IMR-90 (cell line): ENCODE measurements at regions not wholly inside any gene's neighbourhood (a gene's known extent, or its start where the extent isn't known, plus 50 kb on each side); places are given as distances from the start of the nearest gene placed in this dataset.

Source experiments
- ATAC-seq: fragments of 200-7000 bp; cut with Tn5 transposase; 2 replicates; pipeline ENCODE4 v1.9.1; 2020; ENCODE audit warnings: low read depth, mild to moderate bottlenecking, moderate library complexity
- BruUV-seq: library from RNA; stranded (reverse); fragments of 400-500 nt; replicated peaks from 2 replicates; lab custom pipeline; 2021; lab: Mats Ljungman, UMichigan
- CTCF ChIA-PET: fragments of 300-600 bp; formaldehyde crosslinking; extraction: SDS; loops from one replicate; lab custom pipeline; 2021; ENCODE audit warnings: antibody characterized with exemption; lab: Yijun Ruan, JAX
- POLR2A ChIA-PET: fragments of 300-600 bp; sonication (Branson Sonifier 250); formaldehyde crosslinking; loops from one replicate; lab custom pipeline; 2022; ENCODE audit warnings: antibody characterized with exemption; ENCODE audit not compliant: unreplicated experiment; lab: Charles Lee
- DNase-seq: peaks from one replicate; pipeline ENCODE4 v3.0.0; 2013
- H2AFZ ChIP-seq: replicated peaks from 2 replicates; pipeline ENCODE3; 2013; ENCODE audit warnings: low read length, mild to moderate bottlenecking; ENCODE audit not compliant: poor library complexity
- H2AK5ac ChIP-seq: 2 replicates; pipeline ENCODE4 v1.6.1; 2013; ENCODE audit warnings: low read depth, low read length, inconsistent platforms
- H2AK9ac ChIP-seq: replicated peaks from 2 replicates; pipeline ENCODE3; 2013; ENCODE audit warnings: mild to moderate bottlenecking, low read depth, low read length, moderate library complexity; ENCODE audit not compliant: poor library complexity
- H2BK120ac ChIP-seq: 2 replicates; pipeline ENCODE4 v1.6.1; 2013; ENCODE audit warnings: low read depth, low read length, inconsistent platforms
- H2BK15ac ChIP-seq: 3 replicates; pipeline ENCODE4 v1.6.1; 2013; ENCODE audit warnings: low read depth, low read length, inconsistent platforms
- H2BK20ac ChIP-seq: 2 replicates; pipeline ENCODE4 v1.6.1; 2013; ENCODE audit warnings: low read depth, mild to moderate bottlenecking, inconsistent platforms, low read length, moderate library complexity
- H2BK5ac ChIP-seq: 2 replicates; pipeline ENCODE4 v1.6.1; 2013; ENCODE audit warnings: mild to moderate bottlenecking, low read depth, low read length, inconsistent platforms; ENCODE audit not compliant: poor library complexity, severe bottlenecking
- H3K14ac ChIP-seq: replicated peaks from 2 replicates; pipeline ENCODE4 v1.6.1; 2013; ENCODE audit warnings: low read depth, low read length, inconsistent platforms
- H3K18ac ChIP-seq: 2 replicates; pipeline ENCODE4 v1.6.1; 2013; ENCODE audit warnings: low read depth, low read length, control low read depth
- H3K23ac ChIP-seq: 2 replicates; pipeline ENCODE4 v1.6.1; 2013; ENCODE audit warnings: low read depth, low read length, inconsistent platforms
- H3K27ac ChIP-seq: 2 replicates; pipeline ENCODE4 v1.5.1; 2013; ENCODE audit warnings: mild to moderate bottlenecking, control low read depth, low read length; ENCODE audit not compliant: insufficient read depth
- H3K27me3 ChIP-seq: 2 replicates; pipeline ENCODE4 v1.6.1; 2013; ENCODE audit warnings: low read length; ENCODE audit not compliant: control insufficient read depth, insufficient read depth
- H3K36me3 ChIP-seq: 2 replicates; pipeline ENCODE4 v1.6.1; 2013; ENCODE audit warnings: low read length, mixed read lengths; ENCODE audit not compliant: control insufficient read depth, insufficient read depth
- H3K4ac ChIP-seq: 2 replicates; pipeline ENCODE4 v1.6.1; 2013; ENCODE audit warnings: low read depth, low read length, inconsistent platforms
- H3K4me1 ChIP-seq: 2 replicates; pipeline ENCODE4 v1.6.1; 2013; ENCODE audit warnings: low read length, mixed read lengths; ENCODE audit not compliant: control insufficient read depth, insufficient read depth
- H3K4me2 ChIP-seq: 2 replicates; pipeline ENCODE4 v1.6.1; 2013; ENCODE audit warnings: low read depth, mild to moderate bottlenecking, control low read depth, low read length, moderate library complexity
- H3K4me3 ChIP-seq: 2 replicates; pipeline ENCODE4 v1.5.1; 2013; ENCODE audit warnings: low read depth, mild to moderate bottlenecking, control low read depth, low read length, moderate library complexity; ENCODE audit not compliant: insufficient read depth
- H3K56ac ChIP-seq: 2 replicates; pipeline ENCODE4 v1.6.1; 2013; ENCODE audit warnings: low read length, inconsistent platforms; ENCODE audit not compliant: insufficient read depth; ENCODE audit errors: extremely low read depth
- H3K79me1 ChIP-seq, 2 experiments: 2 replicates each; pipeline ENCODE4 v1.6.1; 2013; ENCODE audit warnings: low read length in 2 of 2, inconsistent platforms in 1 of 2, low read depth in 1 of 2
- H3K9ac ChIP-seq: 2 replicates; pipeline ENCODE4 v1.6.1; 2013; ENCODE audit warnings: low read depth, low read length, control low read depth
- H3K9me1 ChIP-seq: 2 replicates; pipeline ENCODE4 v1.6.1; 2013; ENCODE audit warnings: low read length, inconsistent platforms; ENCODE audit not compliant: insufficient read depth
- H3K9me3 ChIP-seq: 2 replicates; pipeline ENCODE4 v1.6.1; 2013; ENCODE audit warnings: low read length; ENCODE audit not compliant: control insufficient read depth, insufficient read depth
- H4K20me1 ChIP-seq: 2 replicates; pipeline ENCODE4 v1.6.1; 2013; ENCODE audit warnings: low read length, inconsistent platforms; ENCODE audit not compliant: insufficient read depth
- H4K5ac ChIP-seq: 2 replicates; pipeline ENCODE4 v1.6.1; 2013; ENCODE audit warnings: mild to moderate bottlenecking, low read depth, low read length, control low read depth
- H4K8ac ChIP-seq, 2 experiments: 2 replicates each; pipeline ENCODE4 v1.6.1; 2013; ENCODE audit warnings: low read depth in 2 of 2, low read length in 2 of 2, control low read depth in 1 of 2, inconsistent platforms in 1 of 2
- H4K91ac ChIP-seq: 2 replicates; pipeline ENCODE4 v1.6.1; 2013; ENCODE audit warnings: low read depth, low read length, inconsistent platforms; ENCODE audit not compliant: insufficient read depth
- BHLHE40 ChIP-seq: fragments of 150-350 bp; IDR thresholded peaks from 2 replicates; pipeline ENCODE4 v1.6.1; 2016; ENCODE audit warnings: mild to moderate bottlenecking, low read depth, low read length
- CEBPB ChIP-seq: IDR thresholded peaks from 2 replicates; pipeline ENCODE4 v1.6.1; 2012; ENCODE audit warnings: low read depth, low read length, improper control_type of control experiment
- CHD1 ChIP-seq: IDR thresholded peaks from 2 replicates; pipeline ENCODE4 v1.6.1; 2012; ENCODE audit warnings: low read depth, low read length, improper control_type of control experiment
- MAFK ChIP-seq: IDR thresholded peaks from 2 replicates; pipeline ENCODE4 v1.6.1; 2012; ENCODE audit warnings: low read depth, low read length, improper control_type of control experiment
- MAZ ChIP-seq: IDR thresholded peaks from 2 replicates; pipeline ENCODE4 v1.6.1; 2012; ENCODE audit warnings: low read depth, mild to moderate bottlenecking, low read length, improper control_type of control experiment, moderate library complexity, borderline replicate concordance
- RAD21 ChIP-seq: IDR thresholded peaks from 2 replicates; pipeline ENCODE4 v1.6.1; 2012; ENCODE audit warnings: low read length, improper control_type of control experiment
- RFX5 ChIP-seq: IDR thresholded peaks from 2 replicates; pipeline ENCODE4 v1.8.0; 2012; ENCODE audit warnings: low read depth, mild to moderate bottlenecking, low read length, moderate library complexity
- SMC3 ChIP-seq: fragments of 150-350 bp; IDR thresholded peaks from 2 replicates; pipeline ENCODE4 v1.6.1; 2016; ENCODE audit warnings: low read depth, mild to moderate bottlenecking, antibody characterized with exemption, low read length, moderate library complexity
- WGBS, 2 experiments: methylation state at CpG; one replicate each; pipeline versions ENCODE4 v1.1.5 to v1.1.7; 2013; ENCODE audit warnings: missing lambda C conversion rate in 2 of 2; ENCODE audit not compliant: insufficient read length in 1 of 2; ENCODE audit errors: extremely low coverage in 2 of 2; 5-methylcytosine and 5-hydroxymethylcytosine counted together
- dilution Hi-C: fragments of 300-500 bp; cut with HindIII; formaldehyde crosslinking; loops from one replicate; pipeline ENCODE4 v1.14.3; 2018; ENCODE audit warnings: low sequenced_read_pairs; ENCODE audit not compliant: unreplicated experiment
- in situ Hi-C: fragments of 300-500 bp; cut with MboI; formaldehyde crosslinking; loops from 3 replicates; pipeline ENCODE4 v1.14.3; 2019; ENCODE audit warnings: low sequenced_read_pairs, inconsistent platforms, mixed read lengths
- intact Hi-C: fragments of 100-400 bp; cut with micrococcal nuclease; formaldehyde crosslinking; loops from 2 replicates; pipeline ENCODE4 v1.10.0; 2022
- TF ChIP-seq, protein P1 (sequence below): fragments of 150-350 bp; IDR thresholded peaks from 2 replicates; pipeline ENCODE4 v1.6.1; 2016; ENCODE audit warnings: low read depth, mild to moderate bottlenecking, low read length, moderate library complexity, borderline replicate concordance
- TF ChIP-seq, protein P2 (sequence below): fragments of 150-350 bp; IDR thresholded peaks from 2 replicates; pipeline ENCODE4 v1.6.1; 2017; ENCODE audit warnings: mild to moderate bottlenecking, antibody characterized with exemption, low read length, low read depth

DNA sequence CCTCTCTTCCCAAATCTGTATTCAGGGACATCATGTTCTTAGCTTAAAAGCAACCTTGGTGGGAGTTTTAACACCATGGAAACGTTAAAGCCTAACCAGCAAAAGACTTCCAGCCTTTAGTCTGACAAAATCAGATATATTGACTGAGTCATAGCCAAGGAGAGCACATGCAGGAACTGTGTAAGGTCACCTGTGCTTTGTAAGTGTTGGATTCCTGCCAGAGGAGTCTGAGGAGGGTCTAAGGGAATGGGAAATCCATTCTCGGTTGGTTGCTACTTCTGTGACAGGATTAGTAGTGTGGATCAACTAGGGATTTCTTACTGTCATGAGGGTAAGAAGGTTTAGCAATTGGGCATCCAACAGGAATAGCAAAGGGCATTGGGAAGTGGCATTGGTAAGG lies 142.0 kb upstream of the CHD1 start:
- no peaks in the 10 kb centered on the region for H3K9me3 ChIP-seq
- H4K91ac ChIP-seq: no peak overlapping the region
- no peaks in the 10 kb centered on the region for H4K20me1 ChIP-seq
- H2BK5ac ChIP-seq: no peak overlapping the region
- in situ Hi-C loops: no loop called here
- CTCF ChIA-PET: no interaction called here
- H2AK9ac ChIP-seq: no peak overlapping the region
- no peak for TF ChIP-seq MAZ
- TF ChIP-seq SMC3: no peak
- no peak for TF ChIP-seq RAD21
- TF ChIP-seq, protein P1, sequence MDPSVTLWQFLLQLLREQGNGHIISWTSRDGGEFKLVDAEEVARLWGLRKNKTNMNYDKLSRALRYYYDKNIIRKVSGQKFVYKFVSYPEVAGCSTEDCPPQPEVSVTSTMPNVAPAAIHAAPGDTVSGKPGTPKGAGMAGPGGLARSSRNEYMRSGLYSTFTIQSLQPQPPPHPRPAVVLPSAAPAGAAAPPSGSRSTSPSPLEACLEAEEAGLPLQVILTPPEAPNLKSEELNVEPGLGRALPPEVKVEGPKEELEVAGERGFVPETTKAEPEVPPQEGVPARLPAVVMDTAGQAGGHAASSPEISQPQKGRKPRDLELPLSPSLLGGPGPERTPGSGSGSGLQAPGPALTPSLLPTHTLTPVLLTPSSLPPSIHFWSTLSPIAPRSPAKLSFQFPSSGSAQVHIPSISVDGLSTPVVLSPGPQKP: no peak
- TF ChIP-seq BHLHE40: no peak
- no peak for TF ChIP-seq RFX5
- TF ChIP-seq CEBPB: no peak
- TF ChIP-seq CHD1: no peak
- TF ChIP-seq MAFK: no peak
- TF ChIP-seq, protein P2, sequence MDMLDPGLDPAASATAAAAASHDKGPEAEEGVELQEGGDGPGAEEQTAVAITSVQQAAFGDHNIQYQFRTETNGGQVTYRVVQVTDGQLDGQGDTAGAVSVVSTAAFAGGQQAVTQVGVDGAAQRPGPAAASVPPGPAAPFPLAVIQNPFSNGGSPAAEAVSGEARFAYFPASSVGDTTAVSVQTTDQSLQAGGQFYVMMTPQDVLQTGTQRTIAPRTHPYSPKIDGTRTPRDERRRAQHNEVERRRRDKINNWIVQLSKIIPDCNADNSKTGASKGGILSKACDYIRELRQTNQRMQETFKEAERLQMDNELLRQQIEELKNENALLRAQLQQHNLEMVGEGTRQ: no peak
- POLR2A ChIA-PET: no interaction called here
- no peaks in the 10 kb centered on the region for H3K79me1 ChIP-seq
- no peak overlapping the region for H3K27ac ChIP-seq
- no peak overlapping the region for H2AFZ ChIP-seq
- DNase-seq (no peak), ATAC-seq (no peak)
- H2AK5ac ChIP-seq: no peak overlapping the region
- H3K18ac ChIP-seq: no peak overlapping the region
- intact Hi-C loops: no loop called here
- dilution Hi-C loops: no loop called here
- H3K23ac ChIP-seq: no peak overlapping the region
- H3K56ac ChIP-seq: no peak overlapping the region
- BruUV-seq: no TSS peak
- H2BK20ac ChIP-seq: no peak overlapping the region
- H2BK120ac ChIP-seq: no peak overlapping the region
- H3K4me2 ChIP-seq: no peak overlapping the region
- H3K4me3 ChIP-seq: no peak overlapping the region
- no peaks in the 10 kb centered on the region for H3K9me1 ChIP-seq
- no peaks in the 10 kb centered on the region for H3K4me1 ChIP-seq
- no peak overlapping the region for H4K5ac ChIP-seq
- no peak overlapping the region for H2BK15ac ChIP-seq
- no peak overlapping the region for H3K9ac ChIP-seq
- no peaks in the 10 kb centered on the region for H3K36me3 ChIP-seq
- no peak overlapping the region for H3K14ac ChIP-seq
- 78% methylated on average over 1 of the region's 2 CpGs; no CpG with 5 or more reads in 1 of the 2 experiments for WGBS, 2 experiments
- H3K27me3 ChIP-seq: no peaks in the 10 kb centered on the region
- no peak overlapping the region for H4K8ac ChIP-seq
- no peak overlapping the region for H3K4ac ChIP-seq
